CD4-positive, alpha-beta T cell treated with Interleukin-10 for 1 hour (primary cell): ENCODE measurements at regions not wholly inside any gene's neighbourhood (a gene's known extent, or its start where the extent isn't known, plus 50 kb on each side); places are given as distances from the start of the nearest gene placed in this dataset.
"Not testable (repeated sequence)": the region's sequence is repeated elsewhere in the genome, so short reads cannot be mapped to it uniquely, and the experiment has no call there.

Experiments
- DNase-seq: peaks from one replicate; pipeline ENCODE4 v3.0.0-alpha.2; 2020

DNA sequence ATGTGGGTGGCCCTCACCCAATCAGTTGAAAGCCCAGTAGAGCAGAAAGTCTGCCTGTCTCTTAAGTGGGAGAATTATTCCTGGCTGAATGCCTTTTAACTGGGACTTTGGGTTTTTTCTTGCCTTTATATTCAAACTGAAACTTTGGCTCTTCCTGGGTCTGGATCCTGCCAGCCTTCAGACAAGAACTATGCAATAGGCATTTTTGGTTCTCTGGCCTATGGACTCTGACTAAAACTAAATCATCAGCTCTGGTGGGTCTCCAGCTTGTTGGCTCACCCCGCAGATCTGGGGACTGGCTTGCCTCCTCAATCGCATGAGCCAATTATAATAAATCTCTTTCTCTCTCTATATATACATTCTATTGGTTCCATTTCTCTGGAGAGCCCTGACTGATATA lies 173.0 kb upstream of the IGF1 start:
- no peak for DNase-seq

DNA sequence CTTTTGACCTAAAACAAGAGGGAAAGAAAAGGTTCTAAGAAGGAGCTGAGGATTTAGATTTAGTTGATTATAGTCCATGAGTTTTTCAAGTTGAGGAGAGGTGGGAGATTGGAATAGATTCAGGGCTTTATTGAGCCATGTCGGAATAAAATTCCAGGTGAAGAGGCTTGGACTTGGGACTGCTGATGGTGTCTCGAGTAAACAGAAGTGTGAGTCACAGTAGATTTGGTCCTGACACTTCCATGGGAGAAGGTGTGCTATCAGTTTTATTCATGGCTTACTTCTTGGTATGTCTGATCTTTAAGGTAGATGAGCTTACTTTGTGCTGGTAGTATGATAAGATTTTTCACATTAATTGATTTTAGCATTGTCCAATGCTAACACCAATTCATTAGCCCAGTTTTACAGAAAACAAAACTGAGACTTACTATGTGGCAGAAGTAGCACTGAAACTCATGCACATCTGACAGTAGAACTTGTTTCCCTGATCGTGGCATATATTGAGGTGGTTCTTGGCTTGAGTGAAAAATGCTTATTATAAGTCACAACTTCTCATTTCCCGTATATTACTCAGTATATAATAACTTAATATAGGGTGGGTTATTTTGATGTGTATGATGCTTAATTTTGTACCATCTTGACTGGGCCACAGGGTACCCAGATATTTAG lies 172.4 kb upstream of the IGF1 start:
- DNase-seq = no peak

DNA sequence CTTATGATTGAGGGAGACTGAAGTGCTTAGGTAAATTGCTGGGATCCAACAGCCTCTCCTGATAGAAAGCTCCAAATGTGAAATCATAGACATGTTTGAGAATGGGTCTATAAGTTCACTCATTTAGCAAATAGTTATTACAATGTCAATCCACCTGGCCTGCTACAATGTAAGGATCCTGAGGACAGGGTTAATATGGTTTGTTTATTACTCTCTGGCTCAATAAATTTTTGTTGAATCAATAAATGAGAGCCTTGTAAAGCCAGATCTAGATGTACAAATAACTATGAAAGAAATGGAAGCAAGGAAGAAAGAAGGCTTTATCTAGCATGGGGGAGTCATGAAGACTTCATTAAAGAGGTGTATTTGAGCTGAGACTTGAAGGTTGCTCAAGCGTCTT lies 165.6 kb upstream of the IGF1 start:
- no peak for DNase-seq

DNA sequence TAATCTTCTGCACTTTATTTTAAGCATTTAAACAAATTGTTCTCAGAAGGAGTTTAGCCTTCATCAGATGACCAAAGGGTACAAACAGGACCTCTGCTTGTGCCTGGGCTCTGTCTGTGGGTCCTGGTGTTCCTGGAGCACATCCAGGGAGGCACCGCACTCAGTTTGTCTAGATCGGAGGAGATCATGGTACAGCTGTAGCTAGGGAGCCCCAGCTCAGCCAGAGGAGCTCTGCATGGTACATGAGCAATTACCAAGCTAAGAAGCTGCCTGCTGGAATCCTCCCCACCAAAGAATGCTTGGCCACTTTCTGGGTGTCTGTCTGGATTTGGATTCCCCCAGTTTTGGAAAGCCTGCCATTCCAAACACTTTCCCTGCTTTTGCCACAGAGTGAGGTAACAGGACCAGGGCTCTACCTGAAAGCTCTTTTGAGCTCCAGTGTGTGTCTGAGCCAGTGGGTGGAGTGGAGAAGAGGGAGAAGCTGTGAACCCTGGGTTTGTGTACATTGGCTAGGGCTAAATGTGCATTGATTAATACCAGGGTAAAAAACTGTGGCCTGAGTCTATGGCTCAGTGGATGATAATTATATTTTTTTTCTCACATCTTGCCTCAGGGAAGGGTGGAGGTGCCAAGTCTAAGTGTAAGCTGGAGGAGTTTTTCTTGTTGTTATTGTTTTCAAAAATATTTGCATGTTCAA lies 163.7 kb upstream of the IGF1 start:
- no peak for DNase-seq

DNA sequence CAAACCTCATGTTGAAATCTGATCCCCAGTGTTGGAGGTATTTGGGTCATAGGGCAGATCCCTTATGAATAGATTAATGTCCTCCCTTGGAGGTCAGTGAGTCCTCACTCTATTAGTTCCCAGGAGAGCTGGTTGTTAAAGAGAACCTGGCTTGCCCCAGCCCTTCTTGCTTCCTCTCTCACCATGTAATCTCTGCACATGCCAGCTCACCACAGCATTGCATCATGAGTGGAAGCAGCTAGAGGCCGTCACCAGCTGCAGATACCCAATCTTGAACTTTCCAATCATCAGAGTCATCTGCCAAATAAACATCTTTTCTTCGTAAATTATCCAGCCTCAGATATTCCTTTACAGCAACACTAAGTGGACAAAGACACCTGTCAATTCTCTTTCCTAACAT lies 161.8 kb upstream of the IGF1 start:
- no peak for DNase-seq

DNA sequence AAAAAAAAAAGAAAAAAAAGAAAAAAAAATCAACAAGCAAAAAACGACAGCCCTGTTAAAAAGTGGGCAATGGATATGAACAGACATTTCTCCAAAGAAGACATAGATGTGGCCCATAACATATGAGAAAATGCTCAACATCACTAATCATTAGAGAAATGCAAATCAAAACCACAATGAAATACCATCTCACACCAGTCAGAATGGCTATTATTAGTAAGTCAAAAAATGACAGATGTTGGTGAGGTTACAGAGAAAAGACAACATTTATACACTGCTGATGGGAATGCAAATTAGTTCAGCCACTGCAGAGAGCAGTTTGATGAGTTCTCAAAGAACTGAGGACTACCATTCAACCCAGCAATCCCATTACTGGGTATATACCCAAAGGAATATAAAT lies 160.3 kb upstream of the IGF1 start:
- DNase-seq = not testable (repeated sequence)

DNA sequence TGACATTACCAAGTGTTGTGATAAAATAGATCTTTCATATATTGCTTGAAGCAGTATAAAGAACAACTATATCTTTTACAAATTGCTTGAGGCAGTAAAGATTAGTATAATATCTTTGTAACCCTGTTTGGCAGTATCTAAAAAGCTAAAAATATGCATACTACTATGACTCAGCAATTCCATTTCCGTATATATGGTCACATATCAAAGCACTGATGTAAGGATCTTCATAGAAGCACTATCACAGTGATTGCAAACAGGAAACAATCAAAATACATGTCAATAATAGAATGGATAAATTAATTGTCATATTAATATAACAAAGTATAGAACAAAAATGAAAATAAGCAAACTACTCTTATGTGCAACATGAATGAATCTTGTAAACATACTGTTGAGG lies 158.4 kb upstream of the IGF1 start:
- no peak for DNase-seq

DNA sequence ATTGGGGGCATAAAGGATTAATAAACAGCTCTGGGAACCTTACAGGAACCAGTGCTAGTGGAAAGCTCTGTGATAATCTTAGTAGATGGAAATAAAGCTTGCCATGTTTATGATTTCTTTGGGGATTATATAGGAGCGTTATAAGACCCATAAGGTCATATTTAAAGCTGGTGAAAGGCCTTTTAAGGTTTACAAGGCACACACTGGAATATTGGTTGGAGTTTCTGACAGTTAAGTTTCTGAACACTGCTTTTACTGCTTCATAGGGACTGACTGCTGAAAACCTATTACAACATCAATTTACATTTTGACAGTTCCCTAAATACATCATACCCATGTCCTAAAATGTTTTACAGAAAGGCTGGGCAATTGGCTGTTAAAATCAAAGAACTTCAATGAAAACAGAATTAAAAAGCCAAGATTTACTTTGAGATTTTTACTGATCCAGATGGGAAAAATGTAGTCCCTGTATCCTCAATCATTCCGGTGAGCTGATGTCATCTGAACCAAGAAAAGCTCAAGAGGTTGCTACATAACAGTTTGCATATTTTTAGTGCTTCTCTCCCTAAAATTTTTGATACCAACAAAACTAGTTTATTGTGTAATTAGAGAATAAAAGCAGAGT lies 153.7 kb upstream of the IGF1 start:
- DNase-seq = no peak

DNA sequence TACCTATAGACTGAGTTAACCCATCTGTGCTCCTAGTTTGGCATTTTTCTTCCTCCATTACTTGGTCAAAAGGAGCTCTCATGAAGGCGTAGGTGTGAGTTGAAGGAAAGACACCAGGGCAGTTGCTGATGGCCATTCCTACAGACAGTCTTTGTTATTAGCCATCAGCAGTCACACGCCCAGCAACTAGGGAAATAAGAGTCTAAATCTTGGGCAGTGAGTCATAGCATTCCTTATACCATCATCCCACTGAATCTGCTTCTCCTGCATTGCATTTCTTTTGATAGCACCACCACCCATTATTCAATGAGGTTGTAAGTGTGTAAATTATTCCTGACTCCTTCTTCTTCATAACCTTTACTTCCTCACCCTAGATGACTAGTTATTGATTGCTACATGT lies 150.9 kb upstream of the IGF1 start:
- no peak for DNase-seq

DNA sequence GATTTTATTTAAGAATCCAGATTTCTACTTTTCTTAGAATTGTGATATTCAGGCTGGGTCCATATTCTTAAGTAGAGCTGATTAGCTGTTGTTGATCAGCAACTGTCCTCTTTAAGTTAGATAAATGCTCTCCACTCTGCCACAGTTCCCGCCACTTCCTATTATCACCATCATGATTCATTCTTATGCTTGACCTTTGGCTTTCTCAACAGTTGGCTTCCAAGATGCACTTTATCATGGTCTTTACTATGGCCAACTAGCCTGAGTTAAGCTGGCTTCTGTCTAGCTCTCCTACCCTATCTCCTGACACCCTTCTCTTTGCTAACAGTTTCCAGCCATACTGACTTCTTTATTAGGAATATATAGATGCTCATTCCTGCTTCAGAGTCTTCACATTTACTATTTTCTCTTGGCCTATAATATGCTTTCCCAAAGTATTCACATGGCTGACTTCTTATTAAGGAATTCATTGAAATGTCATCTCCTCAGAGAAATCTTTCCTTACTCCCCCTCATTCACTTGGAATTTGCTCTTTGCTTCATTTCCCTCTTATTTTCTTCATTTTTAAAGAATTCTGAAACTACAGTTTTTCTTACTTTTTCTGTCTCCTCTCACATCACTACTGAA lies 149.0 kb upstream of the IGF1 start:
- no peak for DNase-seq

DNA sequence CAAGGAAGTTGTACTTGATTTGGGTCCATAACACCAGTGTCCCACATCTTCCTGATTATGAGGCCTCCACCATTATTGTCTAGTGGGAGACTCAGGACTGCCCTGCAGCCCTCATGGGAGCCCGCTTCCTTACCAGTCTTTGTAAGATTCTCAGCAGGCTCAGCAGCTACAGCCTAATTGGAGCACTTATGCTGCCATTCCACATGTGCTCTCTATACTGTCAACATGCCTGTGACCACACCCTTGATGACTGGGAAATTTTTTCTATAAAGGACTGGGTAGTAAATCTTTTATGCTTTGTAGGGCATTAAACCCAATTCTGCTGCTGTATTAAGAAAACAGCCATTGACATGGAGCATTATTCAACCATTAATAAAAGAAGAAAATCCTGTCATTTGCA lies 145.5 kb upstream of the IGF1 start:
- no peak for DNase-seq

DNA sequence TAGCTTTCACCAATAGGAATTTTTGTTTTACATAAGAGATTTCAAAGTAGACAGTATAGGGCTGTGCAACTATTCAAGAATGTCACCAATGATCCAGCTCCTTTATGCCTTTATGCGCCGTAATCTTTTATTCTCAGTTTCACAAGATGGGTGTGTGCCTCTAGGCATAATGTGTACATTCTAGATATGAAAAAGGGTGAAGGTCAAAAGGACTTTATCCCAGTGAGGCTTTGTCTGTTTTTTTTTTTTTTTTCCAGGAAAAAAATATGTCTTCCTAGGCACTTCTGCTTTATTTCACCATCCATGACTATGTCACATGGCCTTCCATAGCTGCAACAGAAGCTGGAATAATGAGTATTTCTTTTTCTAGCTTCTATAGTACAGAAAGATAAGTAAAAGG lies 142.3 kb upstream of the IGF1 start:
- no peak for DNase-seq

DNA sequence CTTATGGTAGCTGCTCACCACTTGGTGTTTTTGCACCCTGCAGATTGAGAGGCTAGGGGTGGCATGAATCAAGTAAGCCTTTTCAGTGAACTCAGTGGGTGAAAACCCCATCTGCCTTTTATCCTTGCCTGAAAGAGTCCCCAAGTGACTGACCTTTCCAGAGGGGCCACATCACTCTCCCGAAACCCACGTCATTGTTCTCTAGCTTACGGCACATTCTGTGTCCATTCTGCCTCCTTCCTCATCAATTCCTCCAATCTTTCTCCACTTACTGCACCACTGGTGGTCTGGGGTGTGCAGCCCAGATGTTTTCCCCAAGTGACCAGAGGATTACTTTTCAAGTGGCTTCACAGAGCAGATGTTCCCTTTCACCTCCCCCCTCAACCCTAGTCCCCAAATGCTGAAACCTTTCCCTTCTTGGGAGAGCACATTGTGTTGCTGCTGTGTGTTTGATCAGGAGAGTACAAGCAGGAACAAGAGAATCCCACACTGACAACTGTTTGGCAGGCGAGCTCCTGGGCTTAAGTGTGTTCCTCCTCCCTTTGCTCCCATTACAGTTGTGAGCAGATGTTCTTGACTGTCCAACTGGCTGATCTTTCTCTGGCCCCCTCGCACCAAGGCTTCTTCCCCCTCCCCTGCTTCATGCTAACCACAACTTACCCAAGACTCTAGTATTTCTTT lies 138.0 kb upstream of the IGF1 start:
- DNase-seq = no peak

DNA sequence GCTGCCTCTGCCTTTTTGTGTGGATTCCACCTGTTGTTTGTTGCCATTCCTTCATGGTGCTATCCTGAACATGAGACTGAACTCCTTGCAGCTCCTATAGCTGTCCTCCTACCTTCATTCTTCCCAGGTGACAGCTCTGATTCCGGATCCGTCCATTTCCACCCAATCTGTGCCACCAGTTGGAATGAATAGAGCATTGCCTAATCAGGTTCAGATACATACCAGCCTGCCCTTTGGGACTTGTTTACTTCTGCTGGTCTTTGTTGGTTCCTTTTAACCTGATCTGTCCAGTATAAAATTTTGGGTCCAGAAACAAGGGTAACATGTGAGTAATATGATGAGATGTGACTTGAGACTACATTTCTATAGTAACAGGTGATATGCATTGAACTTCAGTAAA lies 136.3 kb upstream of the IGF1 start:
- DNase-seq = no peak

DNA sequence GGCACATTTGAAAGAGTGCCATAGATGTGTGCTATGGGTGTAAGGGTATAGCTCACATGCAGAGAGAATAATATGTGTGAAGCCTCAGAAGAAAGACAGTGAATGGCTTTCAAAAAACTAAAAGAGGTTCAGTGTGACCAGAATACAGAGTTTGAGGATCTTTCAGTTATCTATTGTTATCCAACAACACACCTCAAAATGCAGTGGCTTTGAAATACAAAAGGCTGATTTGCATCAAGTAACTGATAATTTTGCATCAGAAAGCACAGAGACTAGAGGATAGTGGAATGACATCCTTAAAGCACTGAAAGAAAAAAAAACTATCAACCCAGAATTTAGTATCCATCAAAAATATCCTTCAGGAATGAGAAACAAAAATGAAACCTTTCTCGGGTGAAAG lies 131.6 kb upstream of the IGF1 start:
- DNase-seq = no peak

DNA sequence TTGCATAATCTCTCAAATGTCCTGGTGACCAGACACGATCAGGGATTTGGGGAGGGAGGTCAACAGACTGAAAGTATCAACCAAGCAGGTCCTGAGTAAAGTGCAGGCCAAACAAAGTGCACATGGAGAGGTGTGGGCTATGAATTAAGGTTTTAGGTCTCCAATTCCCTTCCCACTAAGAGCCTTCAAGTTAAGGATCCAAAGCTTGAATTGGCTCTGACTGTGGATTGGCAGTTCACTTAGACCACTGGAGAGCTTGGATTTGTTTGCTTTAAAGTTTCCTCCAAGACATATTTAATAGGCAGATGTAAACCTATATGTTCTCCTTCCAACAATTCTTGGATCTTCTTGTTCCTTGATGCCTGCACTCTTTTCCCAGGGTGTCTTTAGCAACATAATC lies 129.6 kb upstream of the IGF1 start:
- no peak for DNase-seq

DNA sequence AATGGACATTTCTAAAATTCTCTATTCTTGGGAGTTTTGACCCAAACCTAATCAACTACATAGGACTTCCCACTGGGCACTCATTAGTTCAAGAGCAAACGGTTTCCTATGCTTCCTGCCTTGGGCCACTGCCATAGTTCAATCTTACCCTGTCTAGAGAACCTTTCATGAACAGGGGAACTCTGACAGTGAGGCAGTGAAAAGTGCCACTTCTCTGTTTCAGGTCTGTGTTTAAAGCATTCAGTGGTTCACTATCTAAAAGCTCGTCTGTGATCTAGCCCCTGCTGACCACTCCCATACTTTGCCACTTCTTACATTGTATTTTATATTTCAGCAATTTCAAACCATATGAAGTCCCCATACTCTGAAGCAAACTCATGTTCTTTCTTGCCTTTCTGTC lies 122.7 kb upstream of the IGF1 start:
- no peak for DNase-seq

DNA sequence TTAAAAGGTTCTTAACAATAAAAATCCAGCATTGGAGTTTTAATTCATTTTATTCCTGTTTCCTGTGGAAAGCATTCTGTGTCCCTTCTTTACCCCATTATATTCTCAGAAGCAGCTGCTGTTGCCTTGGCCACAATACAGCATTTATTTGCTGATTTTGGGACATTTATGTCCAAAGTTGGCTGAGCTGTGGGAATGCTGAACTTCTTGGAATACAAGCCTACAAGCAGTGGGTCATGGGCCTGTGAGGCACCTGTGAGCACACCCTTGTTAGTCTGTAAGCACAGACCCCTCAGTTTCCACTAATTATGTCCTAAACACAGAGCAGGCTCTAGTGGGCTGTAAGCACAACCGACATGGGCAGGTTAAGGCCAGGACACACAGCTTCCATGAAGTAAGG lies 122.2 kb upstream of the IGF1 start:
- no peak for DNase-seq

DNA sequence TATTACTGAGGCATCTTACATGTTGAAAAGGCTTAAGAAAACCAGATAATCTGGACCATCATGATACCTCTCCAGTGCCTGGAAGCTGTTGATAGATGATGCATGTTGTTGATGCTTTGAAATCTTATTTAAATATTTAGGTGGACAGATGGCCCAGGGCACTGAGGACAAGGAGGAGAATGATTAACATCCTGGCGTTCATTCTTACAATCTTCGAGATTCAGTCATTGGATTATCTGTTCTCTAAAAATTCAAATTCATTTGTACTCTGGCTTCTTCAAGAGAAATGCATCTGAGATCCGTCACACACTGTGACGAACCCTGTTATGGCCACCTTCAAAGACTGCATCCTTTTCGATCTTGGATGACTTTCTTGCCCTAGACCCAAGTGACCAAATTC lies 121.3 kb upstream of the IGF1 start:
- no peak for DNase-seq

DNA sequence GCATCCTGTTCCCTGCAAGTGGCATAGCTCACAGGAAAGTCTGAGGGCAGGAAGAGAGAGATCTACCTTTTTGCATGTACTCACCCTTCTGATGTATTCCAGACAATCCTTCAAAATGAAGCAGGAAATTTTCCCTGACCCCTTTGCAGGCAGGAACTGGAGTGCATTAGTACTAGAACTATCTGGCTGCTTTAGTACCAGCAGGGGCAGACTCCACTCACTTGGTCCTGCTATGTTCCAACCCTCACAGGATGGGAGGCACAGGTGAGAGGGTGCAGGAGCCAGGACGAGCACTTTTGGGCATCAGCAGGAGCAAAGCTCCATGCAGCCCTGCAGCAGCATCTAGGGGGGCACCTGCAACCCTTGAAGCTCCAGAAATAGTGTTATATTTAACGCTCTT lies 116.3 kb upstream of the IGF1 start:
- no peak for DNase-seq

DNA sequence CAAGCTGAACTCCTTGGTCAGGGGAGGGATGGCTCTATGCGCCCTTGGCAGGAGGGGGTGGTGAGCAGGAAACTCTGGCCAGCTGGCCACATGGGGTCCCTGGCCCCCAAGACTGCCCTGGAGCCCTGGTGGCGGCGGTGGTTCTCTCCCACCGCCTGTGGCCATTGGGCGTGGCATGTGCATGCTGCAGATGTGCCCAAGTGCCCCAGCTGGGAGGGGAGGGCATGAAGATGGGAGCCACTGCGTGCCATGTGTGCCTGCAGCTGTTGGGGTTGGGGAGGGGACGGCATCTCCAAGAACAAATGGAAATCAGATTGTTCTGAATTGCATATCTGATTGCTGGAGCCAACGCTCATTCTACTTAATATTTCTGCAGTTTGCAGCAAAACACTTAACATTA lies 115.7 kb upstream of the IGF1 start:
- DNase-seq = no peak

DNA sequence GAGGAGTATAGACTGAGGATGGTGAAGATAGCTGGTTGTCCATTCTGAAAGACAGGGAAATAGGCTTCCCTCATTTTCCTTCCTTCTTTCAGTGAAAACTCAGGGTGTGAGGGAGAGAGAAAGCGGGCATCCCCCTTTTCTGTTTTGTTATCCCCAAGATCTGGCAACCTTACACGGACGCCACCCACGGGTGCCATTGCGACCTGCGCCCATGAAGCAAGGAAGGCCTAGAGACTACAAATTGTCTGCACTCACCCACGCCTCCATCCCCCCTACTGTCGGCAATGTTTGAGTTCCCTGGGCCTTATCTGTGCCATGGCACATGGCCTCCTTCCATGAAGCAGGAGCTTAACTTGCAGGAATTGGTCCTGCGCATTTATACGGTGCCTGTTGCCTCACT lies 115.0 kb upstream of the IGF1 start:
- no peak for DNase-seq

DNA sequence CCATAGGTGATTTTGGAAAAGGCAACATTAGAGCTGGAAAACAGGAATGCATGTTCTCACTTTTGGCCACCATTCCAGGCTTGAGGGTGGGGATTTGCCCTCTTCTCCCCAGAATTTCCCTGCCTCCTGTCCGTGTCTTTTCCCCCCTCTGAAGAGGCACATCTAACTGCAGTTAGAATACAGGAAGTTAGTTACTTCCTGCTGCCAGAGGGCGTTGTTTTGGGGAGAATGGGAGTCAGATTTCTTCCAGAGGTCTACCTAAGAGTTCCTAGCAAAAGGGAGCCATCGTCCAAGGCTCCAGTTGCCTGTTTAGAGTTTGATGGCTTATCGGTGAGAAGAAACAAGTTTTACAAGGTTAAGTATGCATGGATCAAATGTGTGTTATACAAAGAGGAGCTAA lies 112.8 kb upstream of the IGF1 start:
- no peak for DNase-seq

DNA sequence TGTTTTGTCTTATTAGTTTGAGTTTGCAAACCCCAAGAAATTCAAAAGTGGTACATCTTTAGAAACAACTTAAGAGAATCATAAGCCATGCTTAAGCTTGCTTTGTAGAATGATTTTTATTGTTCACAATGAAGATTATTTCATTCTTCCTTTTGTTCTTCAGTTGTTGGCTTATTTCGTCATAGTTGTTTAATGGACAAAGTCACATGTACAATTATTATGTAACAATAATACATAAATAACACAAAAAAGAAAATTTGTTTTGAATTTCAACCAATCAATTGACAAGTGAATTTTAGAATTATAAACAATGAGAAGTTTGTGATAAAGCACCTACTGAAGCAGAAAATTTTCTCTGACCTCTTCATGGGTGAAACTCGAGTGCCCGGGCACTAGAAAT lies 111.8 kb upstream of the IGF1 start:
- no peak for DNase-seq
